8988T (cell line): ENCODE measurements at regions not wholly inside any gene's neighbourhood (a gene's known extent, or its start where the extent isn't known, plus 50 kb on each side); places are given as distances from the start of the nearest gene placed in this dataset.

Experiments
- DNase-seq: peaks from one replicate; pipeline ENCODE4 v3.0.0; 2011

DNA sequence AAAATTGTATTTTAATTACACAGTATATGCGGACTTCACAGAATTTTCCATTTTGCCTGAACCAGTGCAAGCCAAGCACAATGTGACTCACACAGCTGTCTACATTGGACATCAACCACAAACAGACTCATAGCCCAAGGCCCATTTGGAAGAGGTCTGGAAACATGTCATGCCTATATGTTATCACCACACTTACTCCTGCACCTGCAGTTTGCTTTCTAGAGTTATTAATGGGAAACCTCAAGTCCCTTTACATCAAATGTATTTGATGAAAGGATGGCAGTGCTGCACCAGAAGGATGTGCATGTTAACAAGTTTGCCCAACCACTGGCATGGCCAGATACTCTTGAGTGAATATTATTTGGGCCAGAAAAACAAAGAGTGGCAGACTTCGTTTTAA is 548.9 kb upstream of the CDH2 start:
- DNase-seq, result no peak

DNA sequence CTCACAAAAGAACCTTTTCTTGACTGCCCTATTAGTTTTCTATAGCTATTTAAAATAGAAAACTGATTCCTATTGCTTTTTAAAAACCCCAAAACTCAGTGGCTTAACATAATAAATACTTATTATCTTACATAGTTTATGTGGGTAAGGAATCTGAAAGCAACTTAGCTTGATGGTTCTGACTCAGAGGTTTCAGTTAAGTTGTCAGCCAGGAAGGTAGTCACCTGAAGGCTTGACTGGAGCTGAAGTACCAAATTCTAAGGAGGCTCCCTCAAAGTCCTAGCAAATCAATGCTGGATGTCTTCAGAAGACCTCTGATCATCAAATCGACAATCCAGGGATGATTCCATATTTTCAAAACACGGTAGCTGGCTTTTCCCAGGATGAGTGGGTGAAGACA is 546.6 kb upstream of the CDH2 start:
- DNase-seq, result no peak

DNA sequence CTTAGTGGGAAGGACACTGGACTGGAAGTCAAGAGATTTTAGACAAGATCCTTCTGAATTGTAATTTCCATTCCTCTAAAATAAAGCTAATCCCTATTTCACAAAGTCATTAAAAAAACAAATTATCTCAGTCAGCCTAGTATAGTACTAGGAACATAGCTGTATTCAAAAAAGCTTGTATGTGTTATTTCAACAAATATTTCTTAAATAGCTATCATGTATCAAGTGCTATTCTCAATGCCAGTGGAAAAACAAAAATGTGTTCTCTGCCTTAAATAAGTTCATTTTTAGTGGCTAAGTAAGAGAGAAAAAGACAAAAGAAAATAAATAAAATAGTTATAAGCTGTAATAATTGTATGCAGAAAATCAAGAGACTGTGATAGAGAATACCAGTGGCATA is 541.8 kb upstream of the CDH2 start:
- DNase-seq, result no peak

DNA sequence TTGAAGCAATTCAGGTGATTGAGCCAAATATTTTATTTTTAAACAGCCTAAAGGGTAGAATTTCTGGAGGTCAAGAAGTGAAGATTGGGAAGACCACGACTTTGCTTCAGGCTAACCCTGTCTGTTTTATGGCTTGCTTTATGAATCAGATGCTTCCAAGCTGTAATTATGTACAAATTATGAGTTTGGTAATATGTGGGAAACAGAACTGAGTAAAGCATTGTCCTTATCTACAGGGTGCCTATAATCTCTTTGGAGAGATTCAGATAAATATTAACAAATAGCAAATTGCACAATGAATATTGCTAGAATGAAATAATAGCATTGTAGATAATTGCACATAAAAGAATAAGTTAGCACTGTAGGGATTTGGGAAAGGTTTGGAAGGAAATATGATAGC is 539.4 kb upstream of the CDH2 start:
- DNase-seq, result no peak

DNA sequence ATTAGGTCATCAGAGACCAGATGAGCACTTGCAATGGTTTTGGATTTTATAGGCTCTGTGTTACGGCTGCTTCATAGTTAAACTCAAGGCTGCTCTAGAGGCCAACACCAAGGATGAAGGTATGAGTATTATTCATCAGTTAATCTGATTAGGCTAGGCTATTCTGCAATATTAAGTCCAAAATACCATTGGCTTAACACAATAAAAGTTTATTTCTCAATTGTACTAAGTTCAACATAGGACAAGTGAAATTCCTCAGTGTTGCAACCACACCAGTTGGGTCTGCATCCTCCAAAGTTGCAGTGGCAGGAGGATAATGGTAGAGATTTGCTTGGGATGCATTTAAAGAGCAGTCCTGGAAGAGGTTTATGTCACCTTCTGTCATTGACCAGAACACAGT is 538.3 kb upstream of the CDH2 start:
- DNase-seq, result no peak

DNA sequence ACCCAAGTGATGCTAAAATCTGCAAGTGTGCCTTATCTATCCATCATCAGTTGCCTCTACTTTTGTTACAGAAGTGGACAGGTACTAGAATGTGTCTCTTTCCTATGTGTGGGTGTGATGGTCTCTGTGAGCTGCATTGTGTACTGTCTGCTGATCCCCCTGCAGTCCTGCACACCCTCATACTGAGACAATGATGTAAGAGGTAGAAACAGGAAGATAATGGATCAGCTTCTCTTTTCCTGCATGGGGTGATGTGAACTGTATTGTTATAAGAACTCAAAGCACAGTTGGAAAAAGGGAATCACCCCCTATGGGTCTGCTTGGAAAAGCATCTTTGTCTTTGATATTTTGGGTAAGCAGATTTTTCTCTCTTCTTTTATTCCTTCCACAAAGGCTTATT is 537.6 kb upstream of the CDH2 start:
- no peak for DNase-seq

DNA sequence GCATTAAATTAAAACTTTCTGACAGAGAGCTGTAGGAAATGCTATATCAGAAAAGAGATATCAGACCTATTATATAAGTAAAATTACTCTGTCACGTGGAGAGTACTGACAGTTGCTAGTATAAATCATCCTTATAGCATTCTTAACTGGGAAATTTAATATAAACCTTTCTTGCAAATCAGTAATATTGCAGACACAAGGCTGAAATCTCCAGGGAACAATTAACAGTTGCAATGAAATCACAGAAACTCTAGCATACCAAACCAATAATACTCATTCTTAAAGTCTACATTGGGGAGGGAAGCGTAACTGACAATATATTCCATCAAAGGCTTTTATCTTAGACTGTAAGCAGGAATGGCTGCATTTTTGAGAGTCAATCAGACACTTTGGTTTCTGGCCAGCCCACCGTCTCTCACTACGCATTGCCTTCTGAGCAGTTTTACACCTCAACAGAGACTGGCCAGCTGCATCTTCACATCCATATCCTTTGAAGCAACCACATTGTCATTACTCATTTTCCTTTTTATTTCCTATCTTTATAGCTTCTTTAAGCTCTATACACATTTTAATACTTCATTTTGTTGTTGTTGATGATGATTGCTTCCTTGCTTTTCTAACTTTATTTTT is 536.0 kb upstream of the CDH2 start:
- DNase-seq, result no peak

DNA sequence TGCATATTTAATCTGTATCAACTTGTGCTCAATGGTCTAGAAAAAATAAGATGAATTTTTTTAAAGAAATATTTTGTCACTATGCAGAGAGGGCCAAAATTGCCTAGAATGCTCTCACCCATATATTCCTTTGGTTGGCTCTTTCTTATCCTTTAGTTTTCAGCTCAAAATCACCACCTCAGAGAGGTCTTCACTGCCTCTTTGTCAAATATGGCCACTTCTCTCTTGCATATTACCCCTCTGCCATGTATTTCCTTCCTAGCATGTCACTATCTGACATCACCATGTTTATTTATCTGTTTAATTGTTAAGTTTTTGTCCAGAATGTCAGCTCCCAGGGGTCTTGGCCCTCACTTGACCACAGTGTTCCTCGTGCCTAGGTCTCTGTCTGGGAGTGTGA is 535.2 kb upstream of the CDH2 start:
- no peak for DNase-seq

DNA sequence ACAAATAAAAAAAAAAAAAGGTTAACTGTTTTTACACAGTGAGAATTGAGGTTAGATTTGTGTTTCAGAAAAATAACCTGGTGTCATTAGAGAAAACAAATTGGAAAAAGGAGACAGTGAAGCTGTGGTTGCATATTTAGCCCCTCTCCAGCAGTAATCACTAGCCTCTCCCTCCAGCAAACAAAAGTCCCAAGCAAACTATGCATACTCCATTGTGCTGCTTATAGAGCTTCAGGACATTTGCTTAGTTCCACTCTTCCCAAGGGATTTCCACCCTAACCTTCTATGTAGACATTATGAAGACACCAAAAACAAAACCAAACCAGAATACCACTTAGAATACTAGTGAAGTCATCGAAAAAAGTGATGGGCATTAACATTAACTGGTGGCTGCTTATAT is 534.2 kb upstream of the CDH2 start:
- DNase-seq, result no peak

DNA sequence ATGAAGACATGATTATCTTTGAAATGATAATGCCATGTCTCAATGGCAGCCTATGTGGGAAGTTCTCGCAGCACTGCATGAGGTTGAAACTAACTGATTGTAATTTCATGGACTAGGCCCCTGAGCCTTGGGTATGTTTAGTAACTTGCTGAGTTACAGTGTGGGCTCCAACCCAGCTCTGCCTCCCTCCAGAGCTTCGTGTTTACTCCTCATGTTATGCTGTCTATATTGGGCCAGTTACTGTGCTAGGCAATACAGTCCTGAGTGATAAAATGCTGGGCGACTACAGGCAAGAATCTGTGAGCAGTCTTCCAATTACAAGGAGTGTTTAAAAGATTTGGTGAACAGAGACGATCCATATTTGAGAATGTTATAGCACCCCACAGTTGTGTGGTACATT is 530.1 kb upstream of the CDH2 start:
- DNase-seq, result no peak

DNA sequence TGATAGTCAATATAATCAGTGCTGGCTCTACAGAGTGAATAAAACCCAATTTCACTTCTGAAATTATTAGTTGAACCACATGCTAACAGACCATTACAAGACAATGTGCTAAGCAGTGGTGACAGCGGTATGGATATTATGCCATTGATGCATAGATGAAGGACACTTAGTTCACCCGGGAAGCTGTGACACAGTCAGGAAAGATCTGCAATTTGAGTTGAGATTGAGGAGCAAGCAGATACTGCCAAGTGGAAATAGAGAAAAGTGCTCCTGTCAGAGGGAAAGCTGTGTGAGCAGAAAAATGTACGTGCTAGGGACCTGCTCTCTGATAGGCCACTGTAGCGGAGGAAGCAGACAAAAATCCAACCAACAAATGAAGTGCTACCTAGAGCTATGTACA is 529.5 kb upstream of the CDH2 start:
- no peak for DNase-seq

DNA sequence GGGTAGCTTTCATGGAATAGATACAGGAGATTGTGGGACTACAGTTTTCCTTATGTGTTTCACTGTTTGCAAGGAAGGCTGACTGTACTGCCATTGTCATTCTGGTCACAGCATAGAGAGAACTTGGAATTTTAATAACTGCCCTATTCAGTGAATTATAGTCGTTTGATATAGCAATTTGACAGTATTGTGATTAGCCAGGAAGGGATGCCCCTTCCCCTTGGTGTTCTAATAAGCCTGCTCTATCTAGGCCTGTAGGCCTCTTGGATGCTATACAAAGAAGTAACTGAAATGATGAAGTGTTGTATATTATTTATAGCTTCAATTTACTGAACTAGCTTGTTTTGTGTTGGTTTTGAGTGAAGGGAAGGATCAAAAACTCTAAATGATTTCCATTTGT is 528.6 kb upstream of the CDH2 start:
- no peak for DNase-seq

DNA sequence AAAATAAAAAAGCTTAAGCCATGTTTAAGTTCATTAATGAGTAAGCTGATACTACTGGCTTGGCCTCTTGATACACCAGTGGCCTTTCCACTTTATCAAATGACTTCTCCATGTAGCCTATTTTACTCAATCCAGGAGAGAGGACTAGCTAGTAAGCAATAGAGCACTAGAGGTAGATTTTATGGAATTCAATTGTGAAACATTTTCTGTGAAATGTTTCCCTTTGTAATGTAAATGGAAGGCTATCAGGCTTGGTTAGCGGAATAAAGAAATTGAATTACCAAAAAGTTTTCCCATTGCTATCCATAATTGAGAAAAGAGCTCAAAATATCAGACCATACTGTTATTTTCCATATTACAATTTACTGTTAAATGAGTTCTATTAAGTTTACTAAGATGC is 515.4 kb upstream of the CDH2 start:
- DNase-seq, result no peak

DNA sequence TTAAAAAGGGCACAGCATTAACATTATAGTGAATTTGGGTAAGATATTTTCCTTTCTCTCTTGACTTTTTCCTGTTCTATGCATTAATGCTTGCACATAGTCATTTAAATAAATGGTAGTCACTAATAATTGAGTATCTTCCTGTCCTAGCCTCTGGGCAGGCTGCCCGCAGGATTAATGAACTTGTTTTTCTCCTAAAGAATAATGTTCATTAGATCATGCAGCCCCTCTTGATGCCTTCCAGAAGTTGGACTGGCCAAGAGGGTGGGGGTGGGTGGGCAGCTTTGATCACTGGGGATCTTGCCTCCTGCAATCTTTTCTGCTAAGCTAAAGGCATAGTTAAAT is 514.5 kb upstream of the CDH2 start:
- no peak for DNase-seq

DNA sequence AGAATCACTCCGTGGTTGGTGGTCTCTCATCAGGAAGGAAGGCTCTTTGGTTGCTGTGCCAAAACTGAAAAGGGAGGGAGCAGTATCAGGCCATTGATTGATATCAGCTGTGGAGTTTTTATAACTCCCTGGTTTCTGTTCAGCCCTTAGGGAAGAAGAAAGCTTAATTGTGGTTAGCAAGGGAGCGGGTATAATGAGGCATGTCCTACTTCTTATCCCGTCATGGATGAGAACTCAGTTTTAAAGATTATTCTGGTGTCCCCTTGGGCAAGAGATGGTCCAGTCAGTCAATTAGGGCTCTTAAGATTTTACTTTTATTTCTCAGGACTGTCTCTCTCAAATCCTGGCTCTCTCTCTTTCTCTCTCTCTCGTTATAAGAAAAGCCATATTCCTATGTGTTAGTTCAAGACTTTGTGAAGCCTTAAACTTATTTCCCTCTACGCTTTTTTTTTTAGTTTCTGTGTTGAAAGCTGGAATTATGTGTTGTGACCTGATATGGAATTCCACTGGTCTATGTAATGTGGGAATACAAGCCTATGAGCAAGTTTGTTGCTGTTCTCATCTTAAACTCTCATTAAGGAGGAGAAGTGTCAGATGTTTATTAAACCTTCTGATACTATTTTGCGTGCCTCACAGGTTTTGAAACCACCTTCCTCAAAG is 514.0 kb upstream of the CDH2 start:
- no peak for DNase-seq

DNA sequence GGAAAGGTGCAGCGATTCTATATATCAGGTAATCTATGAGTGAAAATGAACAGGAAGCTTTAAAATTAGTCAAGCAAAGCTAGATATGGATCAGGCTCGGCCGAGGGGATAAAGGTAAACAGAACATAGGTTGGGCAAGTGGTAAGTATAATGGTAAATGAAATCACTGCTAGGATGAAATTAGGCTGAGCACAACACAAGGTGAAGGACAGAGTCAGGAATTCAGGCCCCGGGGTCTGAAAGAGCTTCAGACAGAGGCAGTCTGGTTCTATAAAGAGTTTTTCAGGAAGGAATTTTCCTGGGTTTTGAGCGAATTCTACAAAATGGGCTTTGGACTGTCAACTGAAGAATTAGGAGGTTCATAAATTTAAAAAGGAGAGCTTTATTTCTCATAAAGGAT is 513.2 kb upstream of the CDH2 start:
- DNase-seq, result no peak

DNA sequence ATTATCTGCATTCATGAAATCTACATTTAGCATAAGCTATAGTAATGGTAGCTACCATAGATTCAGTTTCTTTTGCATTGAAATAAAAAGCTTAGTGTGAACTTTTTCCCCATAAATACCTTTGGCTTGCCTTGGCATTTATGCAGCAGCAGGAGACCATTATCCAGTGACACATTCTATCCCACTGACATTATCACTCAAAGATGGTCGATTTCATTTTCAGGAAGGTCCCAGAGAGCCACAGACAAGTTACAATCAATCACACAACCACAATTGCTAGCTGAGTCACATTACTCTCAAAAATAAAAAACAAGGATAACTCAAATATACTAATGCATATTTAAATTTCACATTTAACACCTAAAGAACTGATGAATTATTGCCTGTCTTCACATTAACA is 512.7 kb upstream of the CDH2 start:
- no peak for DNase-seq

DNA sequence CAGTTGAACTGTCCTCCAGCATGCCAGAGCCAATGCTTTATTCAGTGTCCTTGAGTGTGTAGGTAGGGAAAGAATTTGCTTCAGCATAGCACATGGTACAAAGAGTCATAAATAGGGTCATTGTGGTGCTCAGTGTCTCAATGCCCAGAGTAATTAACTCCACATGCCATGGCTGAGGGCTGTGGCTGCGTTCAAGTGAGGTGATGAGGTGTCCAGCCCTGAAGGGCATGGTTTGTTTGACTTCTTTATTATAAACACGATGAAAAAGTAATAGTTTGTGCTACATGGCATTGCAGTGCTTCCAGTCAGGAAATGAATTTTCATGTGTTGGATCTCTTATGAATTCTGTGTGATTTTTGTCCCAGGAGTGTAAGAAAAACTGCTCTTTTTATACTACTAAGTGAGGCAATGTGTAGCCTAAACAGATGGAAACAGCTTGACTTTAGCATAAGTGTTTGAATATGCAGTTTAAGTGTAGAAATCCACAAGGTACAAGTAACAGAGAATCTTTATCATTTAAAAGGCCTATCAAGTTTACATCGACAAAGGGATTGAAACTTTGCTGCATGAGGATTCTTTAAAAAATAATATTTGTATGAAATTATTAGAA is 507.9 kb upstream of the CDH2 start:
- no peak for DNase-seq

DNA sequence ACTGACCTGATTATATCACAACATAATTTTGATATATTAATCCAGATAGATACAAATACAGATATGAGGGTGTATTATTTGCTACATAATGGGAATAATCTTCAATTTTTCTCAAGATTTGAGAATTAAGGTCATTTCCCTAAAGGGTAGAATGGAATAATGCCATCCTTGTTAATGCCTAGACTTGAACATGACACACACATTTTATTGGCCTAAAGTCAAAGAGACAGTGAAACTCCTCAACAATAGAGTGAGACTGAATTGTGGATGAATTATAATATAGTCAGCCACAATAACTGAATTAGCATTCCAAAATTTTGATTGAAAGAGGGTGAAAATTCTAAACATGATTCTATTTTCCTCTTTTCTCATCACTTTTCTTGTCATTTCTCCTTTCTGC is 506.0 kb upstream of the CDH2 start:
- no peak for DNase-seq

DNA sequence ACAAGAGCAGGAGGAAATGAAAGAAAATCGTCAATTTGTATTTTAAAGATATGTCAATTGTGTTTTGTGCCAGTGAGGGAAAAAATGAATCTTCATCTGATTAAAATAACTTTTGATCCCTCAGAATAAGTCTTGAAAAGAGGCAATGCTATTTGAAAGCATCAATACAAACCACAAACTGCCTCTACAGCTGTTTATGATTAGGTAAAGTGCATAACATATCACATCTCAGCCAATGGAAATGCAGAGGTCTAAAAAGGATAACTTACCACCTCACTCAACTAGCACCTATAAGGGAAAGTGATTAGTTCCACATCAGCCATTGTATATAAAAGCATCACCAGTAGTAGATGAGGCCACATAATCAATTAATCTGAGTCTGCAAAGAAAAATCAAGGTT is 492.2 kb upstream of the CDH2 start:
- DNase-seq, result no peak

DNA sequence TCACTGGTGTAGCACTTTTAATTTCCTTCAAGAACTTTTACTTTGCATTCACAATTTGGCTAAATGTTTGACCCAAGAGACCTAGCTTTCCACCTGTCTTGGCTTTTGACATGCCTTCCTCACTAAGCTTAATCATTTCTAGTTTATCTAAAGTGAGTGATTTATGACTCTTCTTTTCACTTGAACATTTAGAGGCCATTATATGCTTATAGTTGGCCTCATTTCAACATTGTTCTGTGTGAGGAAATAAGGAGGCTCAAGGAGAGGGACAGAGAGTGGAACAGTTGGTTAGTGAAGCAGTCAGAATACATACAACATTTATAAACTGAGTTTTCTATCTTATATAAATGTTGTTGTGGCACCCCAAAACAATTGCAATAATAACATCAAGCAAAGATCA is 489.3 kb upstream of the CDH2 start:
- no peak for DNase-seq

DNA sequence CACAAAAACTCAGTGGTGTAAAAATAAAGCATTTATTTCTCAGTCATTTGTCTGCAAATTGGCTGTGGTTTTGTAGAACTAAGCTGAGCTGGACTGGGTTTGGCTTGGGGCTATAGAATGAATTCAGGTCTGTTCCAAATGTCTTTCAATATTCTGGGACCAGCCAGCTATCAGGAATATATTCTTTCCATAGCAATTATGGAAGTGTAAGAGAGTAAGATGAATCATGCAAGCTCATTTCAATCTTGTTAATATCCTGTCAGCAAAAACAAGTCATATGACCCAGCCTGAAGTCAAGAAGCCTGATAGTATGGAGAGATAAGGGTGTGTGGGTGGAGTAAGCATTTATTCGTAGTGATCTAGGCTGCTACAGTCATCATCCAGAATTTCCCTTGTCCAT is 481.0 kb upstream of the CDH2 start:
- DNase-seq, result no peak

DNA sequence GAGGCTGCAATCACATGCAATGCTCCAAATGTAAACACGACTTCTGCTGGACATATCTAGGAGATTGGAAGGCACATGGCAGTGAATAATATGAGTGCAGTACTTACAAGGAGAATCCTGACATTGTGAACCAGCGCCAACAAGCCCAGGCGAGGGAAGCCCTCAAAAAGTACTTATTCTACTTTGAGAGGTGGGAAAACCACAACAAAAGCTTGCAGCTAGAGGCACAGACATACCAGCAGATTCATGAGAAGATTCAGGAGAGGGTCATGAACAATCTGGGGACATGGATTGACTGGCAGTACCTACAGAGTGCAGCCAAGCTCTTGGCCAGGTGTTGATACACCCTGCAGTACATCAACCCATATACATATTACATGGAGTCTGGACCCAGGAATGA is 475.7 kb upstream of the CDH2 start:
- DNase-seq, result no peak

DNA sequence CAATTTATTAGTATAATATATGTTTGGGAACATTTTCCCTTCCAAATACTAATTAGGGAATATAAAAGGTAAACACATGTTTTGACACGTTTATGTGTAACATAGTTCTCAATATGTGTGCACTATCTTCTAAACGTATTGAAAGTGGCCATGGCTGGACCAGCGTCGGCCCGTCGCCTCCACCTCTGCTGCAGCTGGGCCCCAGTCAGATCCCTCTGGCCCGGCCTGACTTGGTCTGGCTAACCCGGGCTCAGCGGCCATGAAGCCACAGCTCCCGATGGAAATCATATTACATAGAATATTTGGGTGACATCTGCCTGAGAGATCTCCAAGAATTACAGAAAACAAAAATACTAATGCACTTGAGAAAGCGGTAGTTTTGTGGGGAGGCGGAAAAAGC is 474.4 kb upstream of the CDH2 start:
- no peak for DNase-seq

DNA sequence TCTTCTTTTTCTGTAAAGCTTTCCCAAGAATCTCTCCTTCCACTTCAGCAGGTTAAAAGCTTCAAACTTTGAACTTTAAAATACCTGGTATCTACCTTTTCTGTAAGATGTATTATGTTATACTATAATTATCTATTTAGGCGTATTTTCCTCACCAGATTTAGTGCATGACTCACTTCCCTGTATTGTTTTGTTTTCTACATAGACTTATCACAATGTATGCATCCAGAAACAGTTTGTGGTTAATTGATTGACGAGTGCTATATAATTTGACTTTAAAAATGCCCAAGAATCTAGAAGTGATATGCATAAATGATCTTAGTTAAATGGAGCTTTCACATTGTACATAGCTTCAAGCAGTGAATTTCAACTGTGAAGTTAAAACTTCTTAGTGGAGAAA is 473.9 kb upstream of the CDH2 start:
- no peak for DNase-seq
